ENCODE measurements at regions not wholly inside any gene's neighbourhood (a gene's known extent, or its start where the extent isn't known, plus 50 kb on each side); places are given as distances from the start of the nearest gene placed in this dataset.
"Not testable (repeated sequence)": the region's sequence is repeated elsewhere in the genome, so short reads cannot be mapped to it uniquely, and the experiment has no call there.

- no peak overlapping the region for H3K27ac ChIP-seq
- H3K36me3 ChIP-seq, result no peaks in the 10 kb centered on the region
- H3K4me1 ChIP-seq, result no peaks in the 10 kb centered on the region
- intact Hi-C loops (cut with DNase I), result no loop called here
- no peak overlapping the region for H3K4me3 ChIP-seq
- peaks cover 0 to 6% (median 0%) of the 10 kb centered on the region in 4 donors for H3K9me3 ChIP-seq
- TF ChIP-seq, protein P1, sequence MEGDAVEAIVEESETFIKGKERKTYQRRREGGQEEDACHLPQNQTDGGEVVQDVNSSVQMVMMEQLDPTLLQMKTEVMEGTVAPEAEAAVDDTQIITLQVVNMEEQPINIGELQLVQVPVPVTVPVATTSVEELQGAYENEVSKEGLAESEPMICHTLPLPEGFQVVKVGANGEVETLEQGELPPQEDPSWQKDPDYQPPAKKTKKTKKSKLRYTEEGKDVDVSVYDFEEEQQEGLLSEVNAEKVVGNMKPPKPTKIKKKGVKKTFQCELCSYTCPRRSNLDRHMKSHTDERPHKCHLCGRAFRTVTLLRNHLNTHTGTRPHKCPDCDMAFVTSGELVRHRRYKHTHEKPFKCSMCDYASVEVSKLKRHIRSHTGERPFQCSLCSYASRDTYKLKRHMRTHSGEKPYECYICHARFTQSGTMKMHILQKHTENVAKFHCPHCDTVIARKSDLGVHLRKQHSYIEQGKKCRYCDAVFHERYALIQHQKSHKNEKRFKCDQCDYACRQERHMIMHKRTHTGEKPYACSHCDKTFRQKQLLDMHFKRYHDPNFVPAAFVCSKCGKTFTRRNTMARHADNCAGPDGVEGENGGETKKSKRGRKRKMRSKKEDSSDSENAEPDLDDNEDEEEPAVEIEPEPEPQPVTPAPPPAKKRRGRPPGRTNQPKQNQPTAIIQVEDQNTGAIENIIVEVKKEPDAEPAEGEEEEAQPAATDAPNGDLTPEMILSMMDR (IDR thresholded peaks at IDR 0.05), result no peak
- TF ChIP-seq POLR2A (IDR thresholded peaks at IDR 0.05), result no peak
- DNase-seq (no peak), ATAC-seq (no peak)
- no peaks in the 10 kb centered on the region for H3K27me3 ChIP-seq
- 73% methylated on average over 2 of the region's 4 CpGs for WGBS (ENCODE audit: insufficient coverage, low coverage, low lambda C conversion rate, missing lambda C conversion rate)
These were observed 145.4 kb downstream of the LPIN1 start for GRCh38 chr2:11891671-11892440.

GRCh38 chr2:11896386-11896785 is 150.0 kb downstream of the LPIN1 start:
- no peak overlapping the region for H3K27ac ChIP-seq
- ATAC-seq (no peak), DNase-seq (no peak)
- H3K4me3 ChIP-seq, result no peak overlapping the region
- 51% methylated on average over 3 of the region's 3 CpGs for WGBS (ENCODE audit: insufficient coverage, low coverage, low lambda C conversion rate, missing lambda C conversion rate)
- TF ChIP-seq, protein P1 (IDR thresholded peaks at IDR 0.05), result no peak
- no peak for TF ChIP-seq POLR2A (IDR thresholded peaks at IDR 0.05)
- no peaks in the 10 kb centered on the region for H3K9me3 ChIP-seq
- intact Hi-C loops (cut with DNase I), result no loop called here
- H3K27me3 ChIP-seq, result no peaks in the 10 kb centered on the region
- H3K4me1 ChIP-seq, result no peaks in the 10 kb centered on the region
- H3K36me3 ChIP-seq, result no peaks in the 10 kb centered on the region

DNA sequence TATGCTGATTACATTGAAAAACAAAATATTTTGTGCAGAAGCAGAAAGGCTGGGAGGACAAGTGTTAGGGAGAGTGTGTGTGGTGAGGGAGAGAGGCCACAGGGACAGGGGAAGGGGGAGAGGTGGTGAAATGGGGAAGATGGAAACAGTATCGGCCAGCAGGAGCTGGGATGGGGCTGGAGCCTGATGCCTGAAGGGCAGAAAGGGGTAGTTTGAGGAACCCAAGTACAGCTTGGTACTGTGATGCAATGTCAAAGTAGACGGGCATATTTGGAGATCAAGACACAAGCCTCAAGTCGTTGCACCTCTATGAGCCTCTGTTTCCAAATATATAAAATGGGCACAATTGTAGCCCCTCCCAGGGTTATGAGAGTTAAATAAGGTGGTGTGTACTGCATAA is 152.1 kb downstream of the LPIN1 start:
- intact Hi-C loops (cut with DNase I), result no loop called here
- H3K27ac ChIP-seq, result no peak overlapping the region
- H3K36me3 ChIP-seq, result no peaks in the 10 kb centered on the region
- WGBS (ENCODE audit: insufficient coverage, low coverage, low lambda C conversion rate, missing lambda C conversion rate), result 39% methylated on average over 3 of the region's 3 CpGs
- H3K27me3 ChIP-seq, result no peaks in the 10 kb centered on the region
- no peaks in the 10 kb centered on the region for H3K4me1 ChIP-seq
- H3K4me3 ChIP-seq, result no peak overlapping the region
- TF ChIP-seq, protein P1 (IDR thresholded peaks at IDR 0.05), result no peak
- TF ChIP-seq POLR2A (IDR thresholded peaks at IDR 0.05), result no peak
- H3K9me3 ChIP-seq, result no peaks in the 10 kb centered on the region
- ATAC-seq (no peak), DNase-seq (no peak)

DNA sequence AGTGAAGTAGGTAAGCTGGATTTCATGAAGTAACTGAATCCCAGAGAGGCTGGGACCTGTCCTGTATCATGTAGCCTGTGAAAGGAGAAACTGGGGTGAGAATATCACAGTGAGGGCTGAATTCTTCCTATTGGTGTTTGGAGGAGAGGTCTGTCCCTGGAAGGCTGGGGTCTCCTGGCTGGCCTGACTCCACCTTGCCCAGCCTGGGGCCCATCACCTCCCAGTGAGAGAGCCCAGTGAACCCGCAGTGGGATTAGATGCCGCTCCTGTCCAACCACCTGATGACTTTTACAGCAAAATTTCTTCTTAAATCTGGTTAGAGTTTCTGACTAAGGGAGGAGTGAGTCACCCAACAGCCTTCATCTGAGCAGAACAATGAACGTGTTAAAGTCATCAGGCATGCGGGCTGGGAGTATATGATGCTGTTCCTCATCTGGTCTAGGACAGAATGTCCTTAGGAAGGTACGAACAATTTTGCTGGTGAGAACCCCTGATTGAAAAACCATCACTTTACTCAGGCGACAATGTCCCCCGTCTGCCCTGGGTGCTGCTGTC is 152.9 kb downstream of the LPIN1 start:
- H3K4me3 ChIP-seq, result no peak overlapping the region
- TF ChIP-seq, protein P1 (IDR thresholded peaks at IDR 0.05), result no peak
- TF ChIP-seq POLR2A (IDR thresholded peaks at IDR 0.05), result no peak
- intact Hi-C loops (cut with DNase I), result no loop called here
- WGBS (ENCODE audit: insufficient coverage, low coverage, low lambda C conversion rate, missing lambda C conversion rate), result 70% methylated on average over 5 of the region's 7 CpGs
- no peak for ATAC-seq
- no peak for DNase-seq
- no peaks in the 10 kb centered on the region for H3K27me3 ChIP-seq
- no peaks in the 10 kb centered on the region for H3K4me1 ChIP-seq
- H3K36me3 ChIP-seq, result no peaks in the 10 kb centered on the region
- H3K9me3 ChIP-seq, result no peaks in the 10 kb centered on the region
- no peak overlapping the region for H3K27ac ChIP-seq

DNA sequence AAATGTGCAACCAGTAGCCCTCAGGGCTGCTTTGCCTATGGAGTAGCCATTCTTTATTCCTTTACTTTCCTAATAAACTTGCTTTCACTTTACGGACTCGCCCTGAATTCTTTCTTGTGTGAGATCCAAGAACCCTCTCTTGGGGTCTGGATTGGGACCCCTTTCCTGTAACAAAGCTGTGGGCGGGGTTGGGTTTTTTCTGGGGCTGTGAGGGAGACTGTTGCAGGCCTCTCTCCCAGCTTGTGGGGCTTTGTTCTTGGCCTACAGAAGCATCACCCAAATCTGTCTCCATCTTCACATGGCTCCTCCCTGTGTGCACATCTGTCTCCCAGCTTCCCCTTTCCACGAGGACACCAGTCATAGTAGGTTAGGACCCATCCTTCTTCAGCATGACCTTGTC is 154.5 kb downstream of the LPIN1 start:
- H3K4me1 ChIP-seq; H3K4me3 ChIP-seq; H3K9me3 ChIP-seq; H3K36me3 ChIP-seq; ATAC-seq; DNase-seq; H3K27me3 ChIP-seq; H3K27ac ChIP-seq; intact Hi-C loops (cut with DNase I): not testable (repeated sequence)
- WGBS (ENCODE audit: insufficient coverage, low coverage, low lambda C conversion rate, missing lambda C conversion rate), result 65% methylated on average over 3 of the region's 4 CpGs

Measured in right lobe of liver (tissue), 6 donors.